ENCODE measurements at regions not wholly inside any gene's neighbourhood (a gene's known extent, or its start where the extent isn't known, plus 50 kb on each side); places are given as distances from the start of the nearest gene placed in this dataset.

DNA sequence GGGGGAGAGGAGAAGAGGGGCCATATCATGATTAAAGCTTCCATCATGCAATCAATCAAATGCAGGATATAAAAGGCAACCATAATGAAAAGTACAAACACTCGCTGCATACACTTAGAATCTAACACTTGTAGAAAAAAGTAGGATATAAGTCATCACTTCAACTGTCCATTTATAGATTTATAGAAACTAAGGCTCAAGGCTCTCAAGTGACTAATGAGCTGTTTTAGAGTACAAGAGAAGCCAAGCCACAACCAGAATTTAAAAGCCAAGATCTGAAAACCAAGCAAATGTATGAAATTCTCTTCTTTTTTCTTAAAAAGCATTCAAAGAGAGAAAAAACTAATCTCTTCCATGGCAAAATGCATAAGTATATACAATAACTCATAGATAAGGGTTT, 160.2 kb upstream of the BLID start:
- no peaks in the 10 kb centered on the region for H3K9me3 ChIP-seq (replicated peaks; ENCODE audit: insufficient read depth, low read length)
- H3K4me2 ChIP-seq (ENCODE audit: low read depth, low read length) = no peak overlapping the region
- H3K27me3 ChIP-seq (replicated peaks; ENCODE audit: insufficient read depth, low read length) = no peaks in the 10 kb centered on the region
- H3F3A ChIP-seq (ENCODE audit: insufficient read depth, low read length) = no peaks in the 10 kb centered on the region
- H3K4me1 ChIP-seq (ENCODE audit: low read length) = no peaks in the 10 kb centered on the region
- H2AFZ ChIP-seq (ENCODE audit: low read length) = no peak overlapping the region
- H3K9me2 ChIP-seq (replicated peaks; ENCODE audit: insufficient read depth, low read length) = no peaks in the 10 kb centered on the region
- no peaks in the 10 kb centered on the region for H4K20me1 ChIP-seq (ENCODE audit: insufficient read depth, low read length)
- H3K4me3 ChIP-seq (ENCODE audit: low read length) = no peak overlapping the region
- DNase-seq = no peak
- H3K27ac ChIP-seq (ENCODE audit: low read length) = no peak overlapping the region
- no peak for TF ChIP-seq EZH2phosphoT487 (IDR thresholded peaks at IDR 0.05; ENCODE audit: low read length)
- TF ChIP-seq, protein P1, sequence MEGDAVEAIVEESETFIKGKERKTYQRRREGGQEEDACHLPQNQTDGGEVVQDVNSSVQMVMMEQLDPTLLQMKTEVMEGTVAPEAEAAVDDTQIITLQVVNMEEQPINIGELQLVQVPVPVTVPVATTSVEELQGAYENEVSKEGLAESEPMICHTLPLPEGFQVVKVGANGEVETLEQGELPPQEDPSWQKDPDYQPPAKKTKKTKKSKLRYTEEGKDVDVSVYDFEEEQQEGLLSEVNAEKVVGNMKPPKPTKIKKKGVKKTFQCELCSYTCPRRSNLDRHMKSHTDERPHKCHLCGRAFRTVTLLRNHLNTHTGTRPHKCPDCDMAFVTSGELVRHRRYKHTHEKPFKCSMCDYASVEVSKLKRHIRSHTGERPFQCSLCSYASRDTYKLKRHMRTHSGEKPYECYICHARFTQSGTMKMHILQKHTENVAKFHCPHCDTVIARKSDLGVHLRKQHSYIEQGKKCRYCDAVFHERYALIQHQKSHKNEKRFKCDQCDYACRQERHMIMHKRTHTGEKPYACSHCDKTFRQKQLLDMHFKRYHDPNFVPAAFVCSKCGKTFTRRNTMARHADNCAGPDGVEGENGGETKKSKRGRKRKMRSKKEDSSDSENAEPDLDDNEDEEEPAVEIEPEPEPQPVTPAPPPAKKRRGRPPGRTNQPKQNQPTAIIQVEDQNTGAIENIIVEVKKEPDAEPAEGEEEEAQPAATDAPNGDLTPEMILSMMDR (IDR thresholded peaks at IDR 0.05; ENCODE audit: low read length) = no peak
- no peak for TF ChIP-seq EZH2 (optimal IDR thresholded peaks at IDR 0.05; ENCODE audit: low read depth, low read length)
- no peaks in the 10 kb centered on the region for H3K36me3 ChIP-seq (replicated peaks; ENCODE audit: insufficient read depth, low read length)
- H3K79me2 ChIP-seq (ENCODE audit: low read length) = no peaks in the 10 kb centered on the region
- no peak overlapping the region for H3K9ac ChIP-seq (ENCODE audit: low read length)

- no peak overlapping the region for H3K27ac ChIP-seq (ENCODE audit: low read length)
- no peak overlapping the region for H3K9ac ChIP-seq (ENCODE audit: low read length)
- no peak for TF ChIP-seq EZH2phosphoT487 (IDR thresholded peaks at IDR 0.05; ENCODE audit: low read length)
- TF ChIP-seq, protein P1 (IDR thresholded peaks at IDR 0.05; ENCODE audit: low read length) = no peak
- no peak for TF ChIP-seq EZH2 (optimal IDR thresholded peaks at IDR 0.05; ENCODE audit: low read depth, low read length)
- no peaks in the 10 kb centered on the region for H3K27me3 ChIP-seq (replicated peaks; ENCODE audit: insufficient read depth, low read length)
- H3K4me2 ChIP-seq (ENCODE audit: low read depth, low read length) = no peak overlapping the region
- H2AFZ ChIP-seq (ENCODE audit: low read length) = no peak overlapping the region
- H3K79me2 ChIP-seq (ENCODE audit: low read length) = no peaks in the 10 kb centered on the region
- no peaks in the 10 kb centered on the region for H4K20me1 ChIP-seq (ENCODE audit: insufficient read depth, low read length)
- H3K36me3 ChIP-seq (replicated peaks; ENCODE audit: insufficient read depth, low read length) = no peaks in the 10 kb centered on the region
- no peaks in the 10 kb centered on the region for H3K9me3 ChIP-seq (replicated peaks; ENCODE audit: insufficient read depth, low read length)
- H3K9me2 ChIP-seq (replicated peaks; ENCODE audit: insufficient read depth, low read length) = no peaks in the 10 kb centered on the region
- no peak overlapping the region for H3K4me3 ChIP-seq (ENCODE audit: low read length)
- no peaks in the 10 kb centered on the region for H3K4me1 ChIP-seq (ENCODE audit: low read length)
- no peak for DNase-seq
- no peaks in the 10 kb centered on the region for H3F3A ChIP-seq (ENCODE audit: insufficient read depth, low read length)
Measured at GRCh38 chr11:122275508-122275907, 159.5 kb upstream of the BLID start.

GRCh38 chr11:122273476-122274191, 157.6 kb upstream of the BLID start:
- no peaks in the 10 kb centered on the region for H3K27me3 ChIP-seq (replicated peaks; ENCODE audit: insufficient read depth, low read length)
- no peaks in the 10 kb centered on the region for H4K20me1 ChIP-seq (ENCODE audit: insufficient read depth, low read length)
- H3F3A ChIP-seq (ENCODE audit: insufficient read depth, low read length) = no peaks in the 10 kb centered on the region
- no peak overlapping the region for H2AFZ ChIP-seq (ENCODE audit: low read length)
- no peak overlapping the region for H3K9ac ChIP-seq (ENCODE audit: low read length)
- H3K79me2 ChIP-seq (ENCODE audit: low read length) = no peaks in the 10 kb centered on the region
- TF ChIP-seq EZH2phosphoT487 (IDR thresholded peaks at IDR 0.05; ENCODE audit: low read length) (no peak), EZH2 (optimal IDR thresholded peaks at IDR 0.05; ENCODE audit: low read depth, low read length) (no peak)
- TF ChIP-seq, protein P1 (IDR thresholded peaks at IDR 0.05; ENCODE audit: low read length) = no peak
- H3K4me1 ChIP-seq (ENCODE audit: low read length) = no peaks in the 10 kb centered on the region
- H3K27ac ChIP-seq (ENCODE audit: low read length) = no peak overlapping the region
- H3K4me3 ChIP-seq (ENCODE audit: low read length) = no peak overlapping the region
- no peaks in the 10 kb centered on the region for H3K36me3 ChIP-seq (replicated peaks; ENCODE audit: insufficient read depth, low read length)
- no peaks in the 10 kb centered on the region for H3K9me3 ChIP-seq (replicated peaks; ENCODE audit: insufficient read depth, low read length)
- no peak for DNase-seq
- H3K9me2 ChIP-seq (replicated peaks; ENCODE audit: insufficient read depth, low read length) = no peaks in the 10 kb centered on the region
- H3K4me2 ChIP-seq (ENCODE audit: low read depth, low read length) = no peak overlapping the region
